ENCODE measurements at regions not wholly inside any gene's neighbourhood (a gene's known extent, or its start where the extent isn't known, plus 50 kb on each side); places are given as distances from the start of the nearest gene placed in this dataset.

- no peak for TF ChIP-seq CTCF (IDR thresholded peaks at IDR 0.05)
- TF ChIP-seq EZH2 (IDR thresholded peaks at IDR 0.05; ENCODE audit: borderline replicate concordance, insufficient read depth, low read depth, low read length, poor library complexity, severe bottlenecking), result no peak
Measured at GRCh38 chr11:91755951-91756707, 468.5 kb upstream of the FAT3 start.
